Tibial artery (tissue), 4 donors: ENCODE measurements at regions not wholly inside any gene's neighbourhood (a gene's known extent, or its start where the extent isn't known, plus 50 kb on each side); places are given as distances from the start of the nearest gene placed in this dataset.

Source experiments
- DNase-seq, 2 donors: peaks; one replicate each; pipeline ENCODE4 v3.0.0-alpha.2; 2019
- H3K27ac ChIP-seq, 2 donors: fragments of 200-600 bp; sonication (generic) in 1 of 2; 1 replicate in 1 of 2; 2 replicates in 1 of 2; pipeline ENCODE4 v1.5.1; 2018 to 2019; ENCODE audit warnings: mild to moderate bottlenecking in 1 of 2
- H3K27me3 ChIP-seq, 2 donors: fragments of 200-600 bp; sonication (generic) in 1 of 2; one replicate each; pipeline versions ENCODE4 v1.5.1 to v1.6.0; 2016 to 2019
- H3K36me3 ChIP-seq, 3 donors: fragments of 200-600 bp; sonication (generic) in 2 of 3; one replicate each; pipeline ENCODE4 v1.5.1; 2016 to 2019; ENCODE audit warnings: mild to moderate bottlenecking in 2 of 3
- H3K4me1 ChIP-seq, 4 donors: fragments of 200-600 bp; sonication (generic) in 2 of 4; 1 replicate in 3 of 4; 2 replicates in 1 of 4; pipeline ENCODE4 v1.5.1; 2016 to 2019
- H3K4me3 ChIP-seq, 2 donors: fragments of 200-600 bp; sonication (generic) in 1 of 2; 1 replicate in 1 of 2; 2 replicates in 1 of 2; pipeline ENCODE4 v1.5.1; 2018 to 2019; ENCODE audit warnings: mild to moderate bottlenecking in 2 of 2
- H3K9me3 ChIP-seq, 3 donors: fragments of 200-600 bp; sonication (generic) in 1 of 3; one replicate each; pipeline ENCODE4 v1.5.1; 2016 to 2019
- intact Hi-C: fragments of 100-400 bp; cut with DNase I; formaldehyde crosslinking; loops from one replicate; pipeline ENCODE4 v1.15.0; 2023; ENCODE audit warnings: low total_unique reads
- TF ChIP-seq, protein P1 (sequence below), 2 experiments: fragments of 200-600 bp in 1 of 2; fragments of 450-650 bp in 1 of 2; IDR thresholded peaks; one replicate each; pipeline ENCODE4 v1.5.1; 2017 to 2019; ENCODE audit warnings: antibody characterized with exemption in 2 of 2, mild to moderate bottlenecking in 1 of 2, moderate library complexity in 1 of 2

DNA sequence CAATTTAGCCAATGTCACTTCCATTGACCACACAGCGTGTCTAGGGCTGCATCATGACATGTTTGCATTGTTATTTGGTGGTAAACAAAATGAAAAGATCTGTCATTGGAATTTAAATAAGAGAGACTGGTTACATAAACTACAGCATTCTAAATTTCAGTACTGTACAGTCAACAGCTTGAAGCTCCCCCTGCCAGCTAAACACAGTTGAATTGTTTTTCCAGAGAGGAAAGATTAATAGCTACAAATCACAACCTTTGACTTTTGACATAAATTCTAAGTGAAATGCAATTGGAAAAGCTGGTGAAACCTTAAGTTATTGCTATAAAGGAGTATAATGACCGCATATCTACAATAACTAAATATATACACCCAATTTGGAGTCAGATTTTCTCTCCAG, 1600.0 kb upstream of the ACVR2A start:
- no peaks in the 10 kb centered on the region for H3K36me3 ChIP-seq
- intact Hi-C loops, result no loop called here
- H3K9me3 ChIP-seq, result no peaks in the 10 kb centered on the region
- no peak for DNase-seq
- TF ChIP-seq, protein P1, sequence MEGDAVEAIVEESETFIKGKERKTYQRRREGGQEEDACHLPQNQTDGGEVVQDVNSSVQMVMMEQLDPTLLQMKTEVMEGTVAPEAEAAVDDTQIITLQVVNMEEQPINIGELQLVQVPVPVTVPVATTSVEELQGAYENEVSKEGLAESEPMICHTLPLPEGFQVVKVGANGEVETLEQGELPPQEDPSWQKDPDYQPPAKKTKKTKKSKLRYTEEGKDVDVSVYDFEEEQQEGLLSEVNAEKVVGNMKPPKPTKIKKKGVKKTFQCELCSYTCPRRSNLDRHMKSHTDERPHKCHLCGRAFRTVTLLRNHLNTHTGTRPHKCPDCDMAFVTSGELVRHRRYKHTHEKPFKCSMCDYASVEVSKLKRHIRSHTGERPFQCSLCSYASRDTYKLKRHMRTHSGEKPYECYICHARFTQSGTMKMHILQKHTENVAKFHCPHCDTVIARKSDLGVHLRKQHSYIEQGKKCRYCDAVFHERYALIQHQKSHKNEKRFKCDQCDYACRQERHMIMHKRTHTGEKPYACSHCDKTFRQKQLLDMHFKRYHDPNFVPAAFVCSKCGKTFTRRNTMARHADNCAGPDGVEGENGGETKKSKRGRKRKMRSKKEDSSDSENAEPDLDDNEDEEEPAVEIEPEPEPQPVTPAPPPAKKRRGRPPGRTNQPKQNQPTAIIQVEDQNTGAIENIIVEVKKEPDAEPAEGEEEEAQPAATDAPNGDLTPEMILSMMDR (IDR thresholded peaks at IDR 0.05), result no peak
- H3K4me3 ChIP-seq, result no peak overlapping the region
- no peaks in the 10 kb centered on the region for H3K4me1 ChIP-seq
- H3K27me3 ChIP-seq, result no peaks in the 10 kb centered on the region
- no peak overlapping the region for H3K27ac ChIP-seq

- no peaks in the 10 kb centered on the region for H3K36me3 ChIP-seq
- intact Hi-C loops, result no loop called here
- TF ChIP-seq, protein P1 (IDR thresholded peaks at IDR 0.05), result no peak
- H3K4me1 ChIP-seq, result no peaks in the 10 kb centered on the region
- H3K9me3 ChIP-seq, result no peaks in the 10 kb centered on the region
- no peak for DNase-seq
- H3K27me3 ChIP-seq, result no peaks in the 10 kb centered on the region
- no peak overlapping the region for H3K27ac ChIP-seq
- H3K4me3 ChIP-seq, result no peak overlapping the region
Measured at GRCh38 chr2:146244131-146244530, 1600.7 kb upstream of the ACVR2A start.

DNA sequence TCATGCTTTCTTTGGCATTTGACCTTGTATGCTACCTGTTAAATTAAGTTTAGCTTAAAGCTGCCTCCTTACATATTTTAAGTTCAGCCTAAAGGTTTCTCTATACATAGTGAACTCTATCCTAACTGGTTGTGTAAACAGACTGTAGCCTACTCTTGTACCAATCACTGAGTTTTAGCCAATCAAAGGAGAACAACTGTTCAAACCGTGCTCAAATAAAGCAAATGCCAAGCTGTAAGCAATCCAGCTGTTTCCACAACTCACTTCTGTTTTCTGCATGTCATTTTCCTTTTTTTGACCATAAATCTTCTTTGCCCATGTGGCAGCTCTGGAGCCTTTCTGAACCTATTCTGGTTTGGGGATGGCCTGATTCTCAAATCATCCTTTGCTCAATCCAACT, 1603.8 kb upstream of the ACVR2A start:
- intact Hi-C loops, result no loop called here
- no peaks in the 10 kb centered on the region for H3K9me3 ChIP-seq
- H3K36me3 ChIP-seq, result no peaks in the 10 kb centered on the region
- H3K4me1 ChIP-seq, result no peaks in the 10 kb centered on the region
- no peaks in the 10 kb centered on the region for H3K27me3 ChIP-seq
- H3K4me3 ChIP-seq, result no peak overlapping the region
- no peak overlapping the region for H3K27ac ChIP-seq
- DNase-seq, result no peak
- TF ChIP-seq, protein P1 (IDR thresholded peaks at IDR 0.05), result no peak

- no peaks in the 10 kb centered on the region for H3K27me3 ChIP-seq
- H3K36me3 ChIP-seq, result no peaks in the 10 kb centered on the region
- no peaks in the 10 kb centered on the region for H3K4me1 ChIP-seq
- H3K9me3 ChIP-seq, result no peaks in the 10 kb centered on the region
- no peak for DNase-seq
- no peak overlapping the region for H3K27ac ChIP-seq
- intact Hi-C loops, result no loop called here
- no peak overlapping the region for H3K4me3 ChIP-seq
- TF ChIP-seq, protein P1 (IDR thresholded peaks at IDR 0.05), result no peak
Measured at GRCh38 chr2:146240391-146240790, 1604.4 kb upstream of the ACVR2A start.

DNA sequence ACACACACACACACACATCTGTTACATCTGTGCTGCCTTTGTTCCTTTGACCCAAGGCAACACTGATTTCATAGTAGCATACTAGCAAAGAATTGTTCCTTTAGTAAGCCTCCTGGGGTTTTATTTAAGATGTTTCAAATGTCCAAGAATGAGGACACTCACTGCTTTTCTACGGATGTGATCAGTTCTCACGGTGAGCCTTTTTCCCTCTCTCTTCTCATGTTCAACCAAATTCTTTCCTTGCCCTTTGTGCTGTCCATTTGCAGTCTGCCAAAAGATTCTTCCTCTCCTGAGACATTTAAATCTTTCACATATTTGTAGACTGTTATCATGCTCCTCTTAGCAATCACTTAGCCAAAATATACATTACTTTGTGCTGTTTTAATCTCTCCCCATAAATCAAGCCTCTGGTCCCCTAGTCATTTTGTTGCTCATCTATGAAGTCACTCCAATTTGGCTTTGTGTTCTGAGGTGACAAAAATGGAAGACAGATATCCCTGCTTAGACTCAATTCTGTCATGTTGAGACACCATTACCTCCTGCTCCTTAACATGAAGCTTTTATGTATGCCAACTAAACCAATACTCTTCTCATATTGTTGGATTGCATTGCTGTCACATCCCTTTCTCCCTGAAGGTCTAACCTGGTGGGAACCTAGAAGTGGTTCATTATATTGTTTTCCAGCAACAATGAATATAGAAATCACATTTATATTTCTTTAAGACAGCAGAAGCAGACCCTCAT, 1605.3 kb upstream of the ACVR2A start:
- DNase-seq, result no peak
- Histone ChIP-seq H3K9me3 (no peaks in the 10 kb centered on the region), H3K36me3 (no peaks in the 10 kb centered on the region), H3K4me1 (no peaks in the 10 kb centered on the region), H3K27ac (no peak overlapping the region), H3K27me3 (no peaks in the 10 kb centered on the region), H3K4me3 (no peak overlapping the region)
- intact Hi-C loops, result no loop called here
- TF ChIP-seq, protein P1 (IDR thresholded peaks at IDR 0.05), result no peak
